Right hindlimb (tissue), 1 donor: ENCODE measurements at regions not wholly inside any gene's neighbourhood (a gene's known extent, or its start where the extent isn't known, plus 50 kb on each side); places are given as distances from the start of the nearest gene placed in this dataset.

Experiments used
- DNase-seq: peaks from one replicate; pipeline ENCODE4 v3.0.0-alpha.2; 2018

DNA sequence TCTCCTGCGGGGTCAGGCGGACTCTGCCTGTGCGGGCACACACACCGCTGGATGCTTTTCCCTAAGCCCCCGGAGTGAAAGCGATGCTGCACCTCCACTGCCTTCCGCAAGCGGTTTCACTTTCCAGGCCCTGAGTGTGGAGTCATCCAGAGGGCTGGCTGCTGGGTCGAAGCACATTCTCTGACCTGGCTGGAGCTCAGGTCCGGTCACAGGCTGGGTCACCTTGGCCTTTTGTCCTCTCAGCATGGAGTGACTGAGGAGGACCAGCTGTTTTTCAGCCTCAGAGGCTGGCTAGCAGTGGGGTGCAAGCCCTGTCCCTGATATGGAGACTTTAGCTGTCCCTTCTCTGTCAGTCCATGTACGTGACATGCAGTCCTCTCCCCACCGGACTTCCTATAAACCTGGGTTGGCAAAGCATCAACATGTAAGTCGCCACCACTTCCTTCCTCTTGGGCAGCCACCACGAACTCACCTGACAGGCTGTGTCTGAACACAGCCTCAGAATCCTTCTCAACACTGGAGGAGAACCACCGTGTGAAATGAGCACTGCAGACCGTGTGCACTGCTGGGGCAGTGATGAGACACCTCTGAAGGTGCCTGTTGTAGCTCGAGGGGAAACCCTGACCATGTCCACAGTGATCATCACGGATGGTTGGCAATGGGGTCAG lies 51.3 kb downstream of the GADD45G start:
- DNase-seq: no peak

DNA sequence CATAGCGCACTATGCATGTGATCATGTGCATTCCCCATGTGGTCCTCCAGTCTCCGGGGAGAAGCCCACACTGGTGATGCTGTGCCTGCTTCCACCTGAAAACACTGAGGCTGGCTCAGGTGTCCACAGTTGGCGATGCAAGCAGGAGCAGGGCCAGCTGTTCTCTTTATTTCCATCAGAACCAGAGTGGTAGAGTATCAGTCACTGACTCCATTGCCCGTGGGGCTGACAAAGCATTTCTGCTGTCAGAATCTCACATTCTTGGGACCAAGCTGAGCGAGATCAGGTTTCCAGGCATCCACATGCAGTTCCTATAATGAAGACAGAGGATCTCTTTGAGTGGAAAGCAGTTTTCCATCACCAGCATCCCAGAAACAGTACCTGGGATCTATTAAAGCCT lies 52.5 kb downstream of the GADD45G start:
- no peak for DNase-seq

DNA sequence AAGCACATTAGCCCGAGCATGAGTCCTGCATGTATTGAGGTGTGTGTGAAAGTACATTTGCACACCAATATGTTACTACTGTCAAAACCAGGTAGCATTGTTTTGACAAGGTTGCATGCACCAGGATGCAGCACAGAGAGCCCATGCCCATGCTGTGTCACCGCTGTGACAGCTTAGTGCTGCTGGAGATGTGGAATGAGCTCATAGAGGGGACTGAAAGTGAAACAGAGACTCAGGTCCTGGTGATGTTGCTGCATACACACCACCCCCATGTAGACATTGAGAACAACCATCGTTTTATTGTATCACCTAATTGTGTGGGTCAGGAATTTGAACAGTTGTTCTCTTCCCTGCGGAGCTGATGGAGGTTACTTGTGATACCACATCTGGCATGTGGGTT lies 53.0 kb downstream of the GADD45G start:
- DNase-seq: no peak

DNA sequence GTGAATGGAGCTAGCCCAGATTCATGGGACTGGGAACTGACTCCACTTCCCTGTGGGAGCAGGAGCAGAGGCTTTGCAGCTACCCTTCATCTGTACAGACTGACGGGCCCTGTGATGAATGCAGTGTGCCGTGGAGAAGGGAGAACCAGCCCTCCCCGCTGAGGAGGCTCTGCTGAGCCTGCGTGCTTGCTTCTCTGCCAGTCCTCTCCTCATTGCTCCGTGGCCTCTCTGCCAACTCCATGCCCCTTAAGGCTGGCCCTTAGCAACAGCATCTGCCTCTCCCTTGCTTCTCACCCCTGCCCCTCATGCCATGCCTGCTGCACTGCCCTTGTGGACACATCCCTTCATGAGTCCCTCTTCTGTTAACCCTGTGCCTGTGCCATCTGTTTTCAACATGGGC lies 53.6 kb downstream of the GADD45G start:
- no peak for DNase-seq

DNA sequence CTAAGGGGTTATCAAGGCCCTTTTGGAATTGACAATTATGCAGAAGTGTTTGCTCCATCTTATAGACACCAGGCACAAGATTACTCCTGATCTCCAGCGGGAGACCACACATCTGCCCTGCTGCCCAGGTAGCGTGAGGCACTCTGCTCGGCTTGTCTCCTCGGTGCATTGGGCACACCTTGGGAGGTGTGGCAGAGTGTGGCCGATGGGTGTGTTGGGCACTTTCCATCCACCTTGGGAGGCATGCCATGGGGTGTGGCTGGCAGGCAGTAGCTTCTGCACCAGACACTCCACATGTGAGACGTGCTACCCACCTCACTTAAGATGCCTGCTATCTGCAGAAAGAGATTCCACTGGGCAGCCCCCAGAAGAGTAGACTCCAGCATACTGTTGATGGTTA lies 54.1 kb downstream of the GADD45G start:
- DNase-seq: no peak

DNA sequence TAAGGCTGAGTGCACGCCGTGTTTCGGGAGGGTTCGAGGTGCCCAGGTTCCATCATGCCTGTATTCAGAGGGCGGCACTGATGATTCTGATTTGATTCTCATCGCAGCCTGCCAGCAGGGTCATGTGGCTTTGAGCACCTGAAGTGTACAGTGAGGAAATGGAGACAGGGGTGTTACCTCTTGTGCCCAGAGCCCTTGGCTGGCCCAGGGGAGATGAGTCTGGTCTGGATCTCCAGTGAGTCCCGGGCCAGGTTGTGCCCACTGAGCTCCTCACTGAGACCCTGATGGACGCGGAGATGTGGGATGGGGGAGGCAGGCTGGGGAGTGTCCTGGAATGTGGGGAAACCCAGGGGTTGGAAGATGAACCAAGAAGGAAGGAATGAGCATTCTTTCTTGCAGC lies 54.7 kb downstream of the GADD45G start:
- no peak for DNase-seq

DNA sequence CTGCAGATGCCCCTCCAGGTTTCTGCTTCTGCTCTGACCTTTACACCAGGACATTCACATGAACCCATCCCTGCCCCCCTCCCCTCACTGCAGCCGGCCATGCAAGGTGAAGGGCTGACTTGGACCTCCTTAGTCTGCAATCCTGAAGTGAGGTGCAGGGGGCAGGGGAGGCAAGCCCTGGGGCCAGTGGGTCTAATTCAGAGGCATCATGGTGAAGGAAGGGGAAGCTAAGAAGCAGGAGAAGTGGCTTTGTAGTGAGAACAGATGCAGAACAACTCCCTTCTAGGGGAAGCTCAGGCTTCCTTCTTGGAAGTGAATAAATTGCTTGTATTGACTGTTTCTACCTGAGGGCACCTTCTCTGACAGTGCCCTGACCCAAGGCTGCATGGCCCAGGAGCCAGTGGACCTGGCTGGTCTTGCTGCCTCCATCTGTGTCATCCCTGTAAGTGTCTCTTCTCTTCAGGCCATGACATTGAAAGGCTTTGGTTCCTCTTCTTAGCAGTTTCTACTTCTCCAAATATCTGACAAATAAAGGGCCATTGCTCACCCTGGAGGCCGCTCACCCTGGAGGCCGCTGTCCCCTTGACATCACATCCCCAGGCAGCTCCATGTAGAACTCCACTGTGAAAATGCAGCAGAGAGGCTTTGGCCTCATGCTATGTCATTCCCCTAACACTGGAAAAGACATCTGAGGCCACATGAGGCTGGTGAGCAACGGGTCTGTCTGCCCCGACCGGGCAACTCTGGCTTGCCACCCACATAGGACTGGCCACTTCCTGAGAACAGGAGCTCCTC lies 55.3 kb downstream of the GADD45G start:
- no peak for DNase-seq

DNA sequence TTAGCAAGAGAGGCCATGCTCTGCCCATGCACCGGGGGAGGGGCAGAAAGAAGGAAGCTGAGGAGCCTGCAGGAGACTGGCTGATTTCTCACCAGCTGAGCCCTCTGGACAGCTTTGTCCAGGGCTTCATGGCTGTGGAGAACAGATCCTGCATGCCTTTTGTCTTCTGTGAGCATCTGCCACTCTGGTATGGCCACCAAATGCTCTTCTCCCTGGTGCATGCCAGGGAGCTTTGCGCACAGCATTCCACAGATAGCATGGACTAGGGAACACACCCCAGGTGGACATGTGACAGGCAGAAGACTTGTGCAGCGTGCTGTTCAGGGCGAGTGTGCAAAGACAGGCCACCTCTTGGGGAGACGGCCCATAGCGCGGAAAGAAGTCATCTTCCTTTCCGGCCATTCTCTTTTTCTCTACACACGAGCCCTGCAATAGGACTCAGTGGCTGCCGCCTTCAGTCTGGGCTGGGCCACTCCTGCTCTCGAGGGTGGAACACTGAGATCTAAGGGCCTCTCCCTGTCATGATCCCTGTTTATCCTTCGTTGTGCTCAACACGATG lies 56.7 kb downstream of the GADD45G start:
- DNase-seq: peak; percentile 57

DNA sequence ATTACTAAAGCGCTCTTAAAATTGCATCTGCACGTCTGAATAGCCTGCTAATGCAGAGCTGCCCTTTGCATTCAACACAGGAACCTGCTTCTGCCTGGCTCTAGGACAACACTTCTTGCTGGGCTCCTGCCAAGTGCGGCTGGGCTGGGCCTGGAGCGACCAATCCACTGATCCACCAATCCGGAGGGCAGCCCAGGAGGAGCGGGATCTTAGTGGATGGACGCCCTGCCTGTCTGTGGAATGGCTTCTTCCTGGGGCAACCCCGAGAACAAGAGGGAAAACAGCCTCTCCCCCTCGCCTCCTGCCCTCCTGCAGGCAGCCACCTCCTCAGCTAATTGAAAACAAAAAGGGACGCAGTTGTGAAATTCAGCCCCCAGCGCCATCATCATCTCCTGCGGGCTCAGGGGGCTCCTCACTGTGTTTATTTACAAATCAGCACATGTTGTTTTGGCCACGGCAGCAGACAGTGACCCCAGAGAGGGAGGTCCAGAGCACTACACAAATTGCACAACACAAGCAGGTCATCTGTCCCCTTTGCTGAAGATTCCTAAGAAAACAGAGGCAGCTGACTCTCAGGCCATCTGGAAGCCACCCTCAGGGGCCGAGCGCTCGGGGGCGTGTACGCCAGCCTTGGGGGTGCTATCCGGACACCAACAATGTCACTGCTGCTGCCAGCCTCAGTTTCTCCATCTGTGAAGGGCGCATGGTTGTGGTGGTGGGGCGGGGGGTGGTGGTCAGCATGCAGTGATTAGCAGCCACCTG lies 57.3 kb downstream of the GADD45G start:
- peak; percentile 98 for DNase-seq

DNA sequence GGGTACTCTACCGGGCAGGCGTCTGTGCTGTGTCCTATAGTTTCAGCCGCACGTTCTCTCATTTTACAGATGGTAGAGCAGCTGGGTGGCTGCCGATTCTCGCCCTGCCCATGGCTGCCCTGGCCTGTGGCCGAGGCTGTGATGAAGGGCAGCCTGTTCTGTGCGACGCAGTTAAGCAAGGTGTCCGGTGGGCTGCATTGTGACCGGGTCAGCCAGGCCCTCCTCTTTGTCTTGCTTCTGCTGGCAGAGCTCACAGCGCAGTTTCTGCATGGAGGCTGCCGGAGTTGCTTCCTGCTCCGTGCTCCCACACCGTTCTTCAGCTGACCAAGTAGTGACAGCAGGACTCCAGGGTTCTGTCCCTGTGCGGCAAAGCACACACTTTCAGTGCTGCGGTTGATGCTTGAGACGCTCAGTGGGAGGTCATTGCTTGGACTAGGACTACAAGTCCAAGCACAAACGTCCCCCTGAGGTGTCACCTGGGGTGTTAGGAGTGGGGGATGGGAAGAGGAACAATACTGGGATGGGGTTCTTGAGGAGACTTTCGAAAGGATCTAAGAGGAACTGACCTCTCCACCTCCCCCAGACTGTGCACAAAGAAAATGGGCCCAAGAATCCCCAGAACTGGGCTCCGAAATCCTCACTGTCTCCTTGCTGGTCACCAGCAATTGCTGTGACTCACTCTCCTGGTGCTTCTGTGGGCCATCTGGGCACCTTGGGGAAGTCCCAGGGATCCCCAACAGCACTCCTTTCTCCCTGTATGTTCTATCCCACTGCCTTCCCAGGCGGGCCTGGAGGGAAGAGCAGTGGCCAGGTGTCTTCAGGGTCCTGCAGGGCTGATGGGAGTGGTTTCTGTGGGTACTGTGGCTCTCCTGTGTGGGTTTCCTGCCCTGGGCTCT lies 58.2 kb downstream of the GADD45G start:
- no peak for DNase-seq

DNA sequence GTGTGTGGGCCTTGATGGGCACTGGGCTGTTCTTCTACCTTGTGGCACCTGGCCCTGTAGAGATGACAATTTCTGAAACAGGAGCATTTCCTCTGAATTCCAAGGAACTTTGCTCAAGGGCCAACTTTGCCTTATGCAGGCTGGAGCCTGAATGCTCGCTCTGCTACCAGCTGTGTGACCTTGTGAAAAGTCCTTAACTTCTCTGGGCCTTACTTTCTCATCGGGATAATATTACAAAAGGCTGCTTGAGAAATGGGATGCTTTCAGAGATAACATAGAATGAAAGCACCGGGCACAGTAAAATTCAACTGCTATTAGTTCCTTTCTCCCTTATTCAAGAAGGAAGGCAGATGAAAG lies 58.8 kb downstream of the GADD45G start:
- DNase-seq: no peak

DNA sequence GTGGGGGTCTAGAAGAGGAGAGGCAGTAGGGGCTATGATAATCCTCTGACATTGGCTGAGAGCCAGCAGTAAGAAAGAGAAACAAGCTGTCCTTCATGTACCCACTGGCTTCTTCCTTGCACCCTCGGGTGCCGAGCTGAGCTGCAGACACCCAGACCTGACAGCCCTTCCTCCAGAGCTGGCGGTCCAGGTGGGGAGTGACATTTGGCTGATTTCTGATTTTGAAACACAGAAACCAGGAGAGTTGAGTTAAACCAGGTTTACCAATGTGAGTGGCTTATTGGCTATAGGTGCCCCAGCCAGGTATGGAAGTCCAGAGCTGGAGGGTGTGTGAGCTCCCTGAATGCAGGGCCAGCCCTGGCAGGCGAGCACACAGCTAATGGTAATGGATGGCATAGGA lies 59.2 kb downstream of the GADD45G start:
- DNase-seq: no peak

DNA sequence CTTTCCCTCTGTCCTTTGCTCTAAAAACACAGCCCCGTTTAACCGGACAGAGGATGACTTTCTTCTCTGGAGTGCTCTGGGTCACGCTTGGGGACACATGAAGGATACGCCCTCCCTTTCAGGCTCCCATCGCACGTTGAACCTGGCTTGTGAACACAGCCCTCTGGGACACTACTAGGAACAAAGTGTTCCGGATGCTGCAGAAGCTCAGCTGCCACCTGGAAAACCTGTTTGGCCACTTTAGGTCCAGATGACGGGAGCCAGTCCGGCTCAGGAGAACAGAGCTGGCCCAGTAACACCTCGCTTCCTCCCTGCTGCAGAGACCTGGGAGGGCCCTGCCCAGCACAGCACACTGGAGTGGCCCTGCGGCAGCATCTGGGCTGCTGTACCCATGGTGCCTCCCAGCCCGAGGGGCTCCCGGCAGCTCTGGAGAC lies 60.1 kb downstream of the GADD45G start:
- no peak for DNase-seq

DNA sequence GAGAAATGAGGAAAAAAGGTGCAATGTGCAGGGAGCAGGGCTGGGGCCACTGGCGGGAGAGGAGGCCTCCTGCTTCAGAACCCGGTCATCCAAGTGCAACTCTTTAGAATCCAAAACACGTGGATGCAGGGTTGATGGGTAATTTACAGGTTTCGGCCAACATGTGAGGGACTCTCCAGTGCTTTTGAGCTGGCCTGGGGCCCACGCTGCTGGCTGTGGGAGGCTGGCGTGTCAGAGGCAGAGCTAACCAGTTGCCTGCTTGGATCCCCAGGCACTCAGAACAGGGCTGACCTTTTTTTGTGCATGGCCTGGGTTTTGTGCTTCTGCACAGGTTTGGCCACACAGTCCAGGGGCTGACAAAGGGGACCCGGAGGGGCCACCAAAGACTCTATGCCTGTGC lies 61.6 kb downstream of the GADD45G start:
- DNase-seq: no peak

DNA sequence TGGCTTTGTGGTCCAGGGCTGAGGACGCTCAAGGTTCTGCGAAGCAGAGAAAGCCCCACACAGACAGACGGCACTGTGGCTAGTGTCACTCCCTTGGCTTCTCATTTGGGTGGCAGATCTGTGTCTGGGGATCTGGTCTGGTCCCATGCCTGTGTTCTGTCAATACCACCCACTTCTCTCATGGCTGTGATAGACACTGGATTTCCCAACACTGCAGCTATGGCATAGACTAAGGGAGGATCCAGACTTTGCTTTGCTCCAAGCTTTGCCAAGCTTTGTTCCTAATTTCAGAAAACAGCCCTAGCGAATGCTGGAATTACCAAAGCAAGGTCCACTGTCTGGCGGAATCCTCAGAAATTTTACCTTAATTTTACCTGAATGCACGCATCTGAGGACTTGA lies 62.1 kb downstream of the GADD45G start:
- DNase-seq: no peak

DNA sequence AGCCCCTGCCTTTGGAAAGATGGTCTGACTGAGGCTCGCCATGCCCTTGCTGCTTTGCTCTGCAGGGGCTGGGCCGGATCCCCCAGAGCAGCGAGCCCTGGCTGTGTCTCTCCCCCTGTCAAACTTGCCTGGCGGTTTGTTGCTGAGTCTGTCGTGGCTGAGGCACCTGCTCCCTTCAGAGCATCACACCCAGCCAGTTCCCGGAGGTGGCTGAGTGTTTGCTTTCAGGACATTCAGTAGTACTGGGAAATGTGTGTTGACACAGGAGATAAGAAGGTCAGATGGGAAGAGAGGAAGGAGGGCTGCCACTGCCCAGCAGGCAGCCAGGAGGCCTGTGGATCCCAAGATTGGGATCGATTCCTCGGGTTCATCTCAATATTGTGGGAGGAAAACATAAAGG lies 62.9 kb downstream of the GADD45G start:
- no peak for DNase-seq

DNA sequence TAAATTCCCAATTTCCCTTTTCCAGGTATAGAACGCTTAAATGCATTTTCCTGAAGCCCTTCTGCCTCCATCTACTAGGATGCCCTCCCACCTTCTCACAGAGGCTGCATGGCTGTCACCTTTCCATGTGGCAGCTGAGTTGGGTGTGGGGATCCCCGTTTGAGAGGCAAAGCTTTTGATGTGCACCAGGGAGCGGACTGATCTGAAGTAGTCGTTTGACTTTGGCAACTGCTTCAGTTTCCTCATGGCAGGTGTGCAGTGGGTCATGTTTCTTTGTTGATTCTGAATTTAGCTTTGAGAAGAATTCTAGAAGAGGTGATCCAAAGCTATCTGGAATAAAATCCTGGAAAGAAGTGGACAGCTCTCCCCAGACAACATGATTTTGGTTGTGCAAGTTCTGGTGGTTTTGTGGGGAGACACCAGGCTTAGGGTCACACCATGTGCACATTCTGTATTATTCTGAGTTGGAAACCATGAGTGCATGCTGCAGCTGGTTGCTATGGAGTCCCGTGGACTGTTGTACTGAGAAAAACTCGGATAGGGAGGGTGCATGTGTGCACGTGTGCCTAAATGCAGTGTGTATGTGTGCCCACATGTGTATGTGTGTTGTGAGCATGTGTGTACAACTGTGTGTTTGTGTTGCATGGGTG lies 63.5 kb downstream of the GADD45G start:
- no peak for DNase-seq

DNA sequence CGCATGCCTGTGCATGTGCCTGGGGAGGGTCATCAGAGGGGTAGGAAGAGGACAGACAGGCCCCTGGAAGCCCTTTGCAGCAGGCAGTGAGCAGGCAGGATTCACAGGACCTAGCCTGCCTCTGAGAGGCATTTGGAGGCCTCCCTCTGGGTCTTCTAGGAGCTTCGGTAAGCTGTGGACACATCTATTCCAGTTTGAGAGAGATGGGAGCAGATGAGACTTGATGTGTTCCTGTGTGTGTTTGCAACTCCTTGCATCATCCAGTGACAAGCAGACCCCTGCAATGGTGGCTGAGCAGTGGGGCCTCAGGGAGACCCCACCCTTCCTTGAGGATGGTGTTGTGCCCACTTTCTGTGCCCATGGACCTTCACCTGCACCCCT lies 64.0 kb downstream of the GADD45G start:
- no peak for DNase-seq

DNA sequence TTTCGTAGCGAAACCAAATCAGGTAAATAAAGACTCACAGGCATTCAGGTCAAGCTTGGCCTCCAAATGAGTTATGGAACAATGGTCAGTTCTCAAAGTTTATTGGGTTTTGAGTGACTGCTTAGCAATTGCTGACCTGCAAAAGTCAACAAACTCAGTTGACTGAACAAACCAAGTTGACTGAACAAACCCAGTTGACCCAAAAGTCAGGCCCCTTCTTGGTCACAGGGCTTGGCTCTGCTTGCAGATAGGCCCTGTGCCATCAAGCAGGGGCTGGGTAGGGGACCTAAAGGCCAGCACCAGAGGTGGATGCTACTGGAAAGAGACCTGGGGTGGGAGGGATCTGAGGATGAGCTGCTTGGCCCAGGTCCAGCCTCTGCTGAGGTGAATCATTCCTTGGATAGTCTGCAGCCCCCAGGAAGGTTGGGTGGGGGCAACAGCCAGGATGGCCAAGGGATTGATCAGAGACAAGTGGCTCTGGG lies 64.6 kb downstream of the GADD45G start:
- no peak for DNase-seq

DNA sequence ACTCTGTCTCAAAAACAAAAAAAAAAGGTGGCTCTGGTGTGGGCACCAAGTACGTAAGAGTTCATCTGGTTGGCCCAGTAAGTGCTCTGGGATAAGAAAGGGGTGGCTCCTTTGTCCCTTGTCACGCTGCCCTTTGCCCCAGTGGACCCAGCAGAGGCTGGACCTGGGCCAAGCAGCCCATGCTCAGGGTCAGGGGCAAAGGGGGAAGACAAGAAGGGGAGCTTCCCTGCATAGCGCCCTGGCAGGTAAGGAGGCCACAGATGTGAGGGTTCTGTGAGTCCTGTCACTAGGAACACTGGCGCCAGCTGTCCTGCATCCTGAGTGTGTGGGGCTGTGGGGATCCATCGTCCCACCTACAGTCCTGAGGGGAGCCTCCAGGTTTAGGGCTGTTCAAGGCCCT lies 65.3 kb downstream of the GADD45G start:
- no peak for DNase-seq

DNA sequence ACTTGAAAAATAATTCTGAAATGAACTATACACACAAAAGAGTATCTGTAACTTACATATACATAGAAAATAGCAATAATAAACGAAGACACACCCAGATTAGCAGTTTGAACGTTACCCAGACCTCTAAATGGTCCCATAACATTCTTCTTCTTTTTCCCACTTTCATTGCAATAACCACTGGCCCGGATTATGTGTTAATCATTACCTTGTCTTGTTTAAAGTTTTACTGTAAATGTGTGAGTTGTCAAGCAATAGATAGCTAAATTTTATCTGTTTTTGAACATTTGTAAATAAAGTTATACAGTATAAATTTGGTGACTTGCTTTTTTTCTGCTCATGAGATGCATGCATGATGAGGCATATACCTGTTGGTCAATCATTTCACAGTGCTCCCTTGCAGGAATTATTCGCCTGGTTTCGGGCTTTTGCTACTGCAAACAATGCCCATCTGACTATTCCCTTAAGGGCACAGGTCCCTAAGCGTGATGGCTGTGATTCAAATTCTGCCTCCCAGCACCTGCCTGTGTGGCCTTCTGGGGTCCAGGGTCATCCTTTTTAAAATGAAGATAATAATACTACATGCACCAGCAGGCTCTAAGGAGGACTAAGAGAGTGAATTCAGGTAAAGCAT lies 66.1 kb downstream of the GADD45G start:
- DNase-seq: no peak
